HG03558 (cell line): ENCODE measurements at regions not wholly inside any gene's neighbourhood (a gene's known extent, or its start where the extent isn't known, plus 50 kb on each side); places are given as distances from the start of the nearest gene placed in this dataset.

Experiments
- ATAC-seq: cut with Tn5 transposase; IDR thresholded peaks from one replicate; pipeline ENCODE4 v1.9.1; 2021; ENCODE audit warnings: moderate number of reproducible peaks; ENCODE audit not compliant: unreplicated experiment; ENCODE audit errors: extremely low read depth

- ATAC-seq, result no peak
Observed at GRCh38 chr7:10860516-10860915, 113.2 kb upstream of the PHF14 start.

GRCh38 chr7:10863476-10863875 is 110.2 kb upstream of the PHF14 start:
- no peak for ATAC-seq

GRCh38 chr7:10874666-10875065 is 99.0 kb upstream of the PHF14 start:
- ATAC-seq, result no peak

GRCh38 chr7:10875080-10875479 is 98.6 kb upstream of the PHF14 start:
- ATAC-seq, result no peak

- ATAC-seq, result no peak
Observed at GRCh38 chr7:10888861-10889260, 84.8 kb upstream of the PHF14 start.

GRCh38 chr7:10889266-10889898 is 84.3 kb upstream of the PHF14 start:
- ATAC-seq, result peak; percentile 89

GRCh38 chr7:10908600-10908999 is 65.1 kb upstream of the PHF14 start:
- no peak for ATAC-seq

- no peak for ATAC-seq
Observed at GRCh38 chr7:10910447-10910846, 63.2 kb upstream of the PHF14 start.

- ATAC-seq, result no peak
Observed at GRCh38 chr7:10912077-10912476, 61.6 kb upstream of the PHF14 start.

- no peak for ATAC-seq
Observed at GRCh38 chr7:10913457-10913856, 60.2 kb upstream of the PHF14 start.

GRCh38 chr7:10918093-10918590 is 55.5 kb upstream of the PHF14 start:
- no peak for ATAC-seq

GRCh38 chr7:10919923-10920322 is 53.7 kb upstream of the PHF14 start:
- ATAC-seq, result no peak
